Activated CD8-positive, alpha-beta T cell treated with anti-CD3 and anti-CD28 coated beads for 36 hours (primary cell): ENCODE measurements at regions not wholly inside any gene's neighbourhood (a gene's known extent, or its start where the extent isn't known, plus 50 kb on each side); places are given as distances from the start of the nearest gene placed in this dataset.

Experiments used
- ATAC-seq: fragments of 200-7000 bp; cut with Tn5 transposase; one replicate; pipeline ENCODE4 v1.10.0; 2021; ENCODE audit warnings: mild to moderate bottlenecking, moderate library complexity
- CTCF ChIA-PET: fragments of 350-600 bp; sonication (Branson Sonifier 250); formaldehyde crosslinking; loops from one replicate; lab custom pipeline; 2021; ENCODE audit warnings: antibody characterized with exemption; lab: Charles Lee
- POLR2A ChIA-PET: fragments of 350-600 bp; sonication (Branson Sonifier 250); formaldehyde crosslinking; loops from one replicate; lab custom pipeline; 2021; ENCODE audit warnings: antibody characterized with exemption; lab: Charles Lee
- DNase-seq: peaks from one replicate; pipeline ENCODE4 v3.0.0-alpha.2; 2020
- H3K27ac Mint-ChIP-seq: one replicate; pipeline ENCODE4 v1.8.0; 2021; ENCODE audit warnings: mild to moderate bottlenecking, mixed read lengths
- H3K27me3 Mint-ChIP-seq: one replicate; pipeline ENCODE4 v1.8.0; 2021; ENCODE audit warnings: mixed read lengths
- H3K36me3 Mint-ChIP-seq: one replicate; pipeline ENCODE4 v1.8.0; 2021; ENCODE audit warnings: low read depth, mixed read lengths
- H3K4me1 Mint-ChIP-seq: one replicate; pipeline ENCODE4 v1.8.0; 2021; ENCODE audit warnings: low read depth, mixed read lengths
- H3K4me3 Mint-ChIP-seq: one replicate; pipeline ENCODE4 v1.8.0; 2021; ENCODE audit warnings: mild to moderate bottlenecking, moderate library complexity, mixed read lengths
- H3K9me3 Mint-ChIP-seq: one replicate; pipeline ENCODE4 v1.8.0; 2021; ENCODE audit warnings: mixed read lengths
- CTCF ChIP-seq: fragments of 200-600 bp; IDR thresholded peaks from one replicate; pipeline ENCODE4 v1.8.0; 2022; ENCODE audit warnings: antibody characterized with exemption, mild to moderate bottlenecking
- intact Hi-C: fragments of 100-400 bp; cut with micrococcal nuclease; formaldehyde crosslinking; loops from one replicate; pipeline ENCODE4 v1.10.0; 2022

DNA sequence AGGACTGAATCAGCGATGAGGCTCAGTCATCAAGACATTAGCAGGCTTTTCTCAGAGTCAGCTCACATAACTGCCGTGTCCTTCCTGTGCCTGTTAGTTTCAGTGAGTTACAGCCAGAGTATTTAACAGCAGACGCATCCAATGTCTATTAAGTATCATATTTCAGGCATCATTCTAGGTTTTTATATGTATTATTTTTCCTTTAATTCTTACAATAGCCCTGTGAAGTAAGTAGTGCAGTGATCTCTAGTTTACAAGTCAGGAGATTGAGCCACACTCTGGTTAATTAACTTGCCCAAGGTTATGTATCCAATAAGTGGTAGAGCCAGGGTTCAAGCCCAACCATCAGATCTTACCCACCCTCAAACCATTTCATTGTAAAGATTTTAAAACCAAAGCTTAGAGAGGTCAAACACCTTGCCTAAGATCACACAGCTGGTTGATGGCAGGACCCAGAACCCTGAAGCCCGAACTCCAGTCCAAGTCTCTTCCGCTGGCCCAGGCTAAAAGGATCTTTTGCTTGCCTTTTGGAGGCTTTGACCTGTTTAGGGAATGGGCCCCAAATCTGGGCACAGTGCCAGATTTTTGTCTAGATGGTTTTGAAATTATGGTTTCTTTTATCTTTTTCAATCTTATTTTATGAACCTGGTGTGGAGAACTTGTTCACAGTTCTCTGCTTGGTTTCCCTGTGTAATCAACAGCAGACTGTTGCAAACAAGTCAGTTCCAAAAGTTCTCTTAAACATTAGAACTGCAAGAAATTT, 261.2 kb upstream of the CLINT1 start:
- ChIA-PET CTCF (no interaction called here), POLR2A (no interaction called here)
- Mint-ChIP-seq H3K9me3 (no peaks in the 10 kb centered on the region), H3K27ac (no peak overlapping the region), H3K27me3 (peaks cover 11% of the 10 kb centered on the region), H3K36me3 (no peaks in the 10 kb centered on the region), H3K4me1 (no peaks in the 10 kb centered on the region), H3K4me3 (no peak overlapping the region)
- intact Hi-C loops, result no loop called here
- no peak for TF ChIP-seq CTCF
- DNase-seq, result no peak
- ATAC-seq, result no peak

DNA sequence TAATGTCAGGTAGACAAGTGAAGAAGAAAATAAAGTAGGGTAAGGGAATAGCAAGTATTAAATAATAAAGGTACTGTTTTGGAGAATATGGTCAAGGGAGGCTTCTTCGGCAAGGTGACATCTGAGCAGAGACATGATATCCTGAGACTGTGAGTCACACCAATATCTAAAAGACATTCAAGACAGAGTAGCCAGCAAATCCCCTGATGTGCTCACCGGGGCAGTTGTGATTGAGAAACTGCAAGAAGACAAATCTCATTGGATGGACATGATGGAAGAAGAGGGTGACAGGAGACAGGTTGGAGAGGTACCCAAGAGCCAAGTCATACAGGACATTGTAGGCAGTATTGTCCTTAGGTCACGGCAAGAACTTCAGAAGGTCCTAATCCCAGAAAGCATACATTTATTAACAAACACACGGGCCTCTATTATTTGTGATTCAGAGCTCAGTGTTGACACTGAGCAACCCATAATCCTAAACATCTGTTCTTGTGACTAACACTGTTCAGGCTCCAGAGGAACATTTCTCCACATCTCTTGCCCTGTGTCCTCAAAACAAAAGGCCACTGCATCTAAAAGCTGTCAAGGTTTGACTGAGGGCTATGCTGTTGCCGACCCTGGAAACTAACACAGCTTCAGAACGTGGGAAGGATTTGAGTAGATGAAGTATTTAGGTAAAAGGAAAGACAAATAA, 258.7 kb upstream of the CLINT1 start:
- H3K4me1 Mint-ChIP-seq, result no peaks in the 10 kb centered on the region
- no peak for TF ChIP-seq CTCF
- no peaks in the 10 kb centered on the region for H3K36me3 Mint-ChIP-seq
- H3K27ac Mint-ChIP-seq, result no peak overlapping the region
- peaks cover 12% of the 10 kb centered on the region for H3K27me3 Mint-ChIP-seq
- H3K9me3 Mint-ChIP-seq, result no peaks in the 10 kb centered on the region
- ATAC-seq, result no peak
- intact Hi-C loops, result no loop called here
- POLR2A ChIA-PET, result no interaction called here
- CTCF ChIA-PET, result no interaction called here
- no peak overlapping the region for H3K4me3 Mint-ChIP-seq
- DNase-seq, result no peak

DNA sequence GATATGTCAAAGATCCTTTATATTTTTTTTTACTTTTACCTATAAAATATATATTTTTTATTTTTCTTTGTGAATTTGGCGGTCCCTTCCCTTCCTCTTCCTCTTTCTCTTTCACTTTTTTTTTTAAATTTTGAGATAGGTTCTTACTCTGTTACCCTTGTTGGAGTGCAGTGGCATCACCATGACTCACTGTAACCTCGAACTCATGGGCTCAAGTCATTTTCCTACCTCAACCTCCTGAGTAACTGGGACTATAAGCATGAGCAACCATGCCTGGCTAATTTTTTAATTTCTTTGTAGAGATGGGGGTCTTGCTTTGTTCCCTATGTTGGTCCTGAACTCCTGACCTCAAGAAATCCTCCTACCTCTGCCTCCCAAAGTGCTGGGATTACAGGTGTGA, 258.0 kb upstream of the CLINT1 start:
- Mint-ChIP-seq H3K4me1 (no peaks in the 10 kb centered on the region), H3K9me3 (no peaks in the 10 kb centered on the region), H3K4me3 (no peak overlapping the region), H3K36me3 (no peaks in the 10 kb centered on the region), H3K27me3 (peaks cover 12% of the 10 kb centered on the region), H3K27ac (no peak overlapping the region)
- ATAC-seq (no peak), DNase-seq (peak; percentile 18)
- intact Hi-C loops, result no loop called here
- no peak for TF ChIP-seq CTCF
- ChIA-PET POLR2A (no interaction called here), CTCF (no interaction called here)

GRCh38 chr5:158115468-158115867, 256.5 kb upstream of the CLINT1 start:
- no peak for ATAC-seq
- Mint-ChIP-seq H3K27me3 (peaks cover 12% of the 10 kb centered on the region), H3K4me3 (no peak overlapping the region), H3K27ac (no peak overlapping the region), H3K36me3 (no peaks in the 10 kb centered on the region), H3K9me3 (no peaks in the 10 kb centered on the region), H3K4me1 (no peaks in the 10 kb centered on the region)
- ChIA-PET POLR2A (no interaction called here), CTCF (no interaction called here)
- intact Hi-C loops, result no loop called here
- TF ChIP-seq CTCF, result no peak
- no peak for DNase-seq

GRCh38 chr5:158108177-158108576, 249.2 kb upstream of the CLINT1 start:
- ChIA-PET CTCF (no interaction called here), POLR2A (no interaction called here)
- intact Hi-C loops, result no loop called here
- Mint-ChIP-seq H3K27me3 (no peaks in the 10 kb centered on the region), H3K36me3 (no peaks in the 10 kb centered on the region), H3K4me3 (no peak overlapping the region), H3K9me3 (no peaks in the 10 kb centered on the region), H3K27ac (no peak overlapping the region), H3K4me1 (no peaks in the 10 kb centered on the region)
- TF ChIP-seq CTCF, result no peak
- ATAC-seq (no peak), DNase-seq (no peak)
